Common myeloid progenitor, CD34-positive (primary cell): ENCODE measurements at regions not wholly inside any gene's neighbourhood (a gene's known extent, or its start where the extent isn't known, plus 50 kb on each side); places are given as distances from the start of the nearest gene placed in this dataset.

Experiments used
- CTCF ChIA-PET: fragments of 350-600 bp; sonication (Branson Sonifier 250); formaldehyde crosslinking; loops from one replicate; lab custom pipeline; 2021; ENCODE audit warnings: antibody characterized with exemption; lab: Charles Lee
- POLR2A ChIA-PET: fragments of 350-600 bp; sonication (Branson Sonifier 250); formaldehyde crosslinking; loops from one replicate; lab custom pipeline; 2021; ENCODE audit warnings: antibody characterized with exemption; lab: Charles Lee
- DNase-seq, 3 donors: peaks; one replicate each; pipeline versions ENCODE4 v3.0.0 to v3.0.0-alpha.2; 2013
- H3K27ac ChIP-seq, 2 experiments: 1 replicate in 1 of 2; 2 replicates in 1 of 2; pipeline ENCODE4 v1.7.0; 2013; ENCODE audit warnings: inconsistent platforms in 2 of 2, low read length in 2 of 2, mild to moderate bottlenecking in 2 of 2, low read depth in 1 of 2, moderate library complexity in 1 of 2; ENCODE audit not compliant: severe bottlenecking in 2 of 2, insufficient read depth in 1 of 2, poor library complexity in 1 of 2
- H3K27me3 ChIP-seq, 5 experiments: replicated peaks in 2 of 5; 1 replicate in 3 of 5; 2 replicates in 2 of 5; pipeline versions ENCODE4 v1.6.1 to v1.7.0; 2013; ENCODE audit warnings: low read length in 4 of 5, mild to moderate bottlenecking in 2 of 5, moderate library complexity in 2 of 5, inconsistent platforms in 1 of 5; ENCODE audit not compliant: insufficient read depth in 5 of 5, control insufficient read depth in 4 of 5
- H3K36me3 ChIP-seq, 4 experiments: 1 replicate in 2 of 4; 2 replicates in 2 of 4; pipeline versions ENCODE4 v1.6.1 to v1.7.0; 2013; ENCODE audit warnings: low read length in 3 of 4, control low read depth in 1 of 4, mild to moderate bottlenecking in 1 of 4; ENCODE audit not compliant: control insufficient read depth in 4 of 4, insufficient read depth in 4 of 4
- H3K4me1 ChIP-seq, 4 experiments: 1 replicate in 3 of 4; 2 replicates in 1 of 4; pipeline versions ENCODE4 v1.6.1 to v1.7.1; 2013; ENCODE audit warnings: low read length in 3 of 4, mild to moderate bottlenecking in 3 of 4, control low read depth in 1 of 4, inconsistent platforms in 1 of 4, moderate library complexity in 1 of 4; ENCODE audit not compliant: control insufficient read depth in 4 of 4, insufficient read depth in 4 of 4; ENCODE audit errors: control extremely low read depth in 1 of 4
- H3K4me3 ChIP-seq, 7 experiments: 1 replicate in 4 of 7; 2 replicates in 3 of 7; pipeline versions ENCODE4 v1.5.1 to v1.7.0; 2013; ENCODE audit warnings: mild to moderate bottlenecking in 7 of 7, low read length in 6 of 7, moderate library complexity in 6 of 7, inconsistent platforms in 2 of 7, low read depth in 2 of 7, control low read depth in 1 of 7; ENCODE audit not compliant: insufficient read depth in 4 of 7, control insufficient read depth in 1 of 7; ENCODE audit errors: extremely low read depth in 1 of 7
- H3K9me3 ChIP-seq, 5 experiments: 1 replicate in 4 of 5; 2 replicates in 1 of 5; pipeline versions ENCODE4 v1.6.1 to v1.7.1; 2013; ENCODE audit warnings: low read length in 4 of 5, mild to moderate bottlenecking in 2 of 5, inconsistent platforms in 1 of 5, low read depth in 1 of 5, moderate library complexity in 1 of 5; ENCODE audit not compliant: control insufficient read depth in 4 of 5, insufficient read depth in 2 of 5; ENCODE audit errors: control extremely low read depth in 1 of 5
- WGBS: methylation state at CpG from one replicate; pipeline ENCODE4 v1.1.5; 2013; ENCODE audit not compliant: insufficient coverage; 5-methylcytosine and 5-hydroxymethylcytosine counted together

GRCh38 chr1:239811211-239811885, 280.3 kb upstream of the FMN2 start:
- POLR2A ChIA-PET: no interaction called here
- Histone ChIP-seq H3K27ac (no peak overlapping the region), H3K4me1 (peaks cover 0 to 16% (median 6%) of the 10 kb centered on the region in 4 experiments), H3K36me3 (peaks cover 0 to 6% (median 4%) of the 10 kb centered on the region in 4 experiments), H3K4me3 (no peak overlapping the region), H3K9me3 (no peaks in the 10 kb centered on the region), H3K27me3 (no peaks in the 10 kb centered on the region)
- CTCF ChIA-PET: interaction anchor here (0.6 to 1.1 kb wide), 3 partner anchors 11 to 227 kb away, joined by 3 read pairs; no protein-coding TSS in a partner anchor
- no peak for DNase-seq
- 99% methylated on average over 7 of the region's 7 CpGs for WGBS

GRCh38 chr1:239812580-239812979, 279.1 kb upstream of the FMN2 start:
- Histone ChIP-seq H3K27me3 (no peaks in the 10 kb centered on the region), H3K27ac (no peak overlapping the region), H3K9me3 (no peaks in the 10 kb centered on the region), H3K4me1 (peaks cover 5 to 25% (median 12%) of the 10 kb centered on the region in 4 experiments), H3K4me3 (no peak overlapping the region), H3K36me3 (peaks cover 0 to 6% (median 4%) of the 10 kb centered on the region in 4 experiments)
- ChIA-PET CTCF (no interaction called here), POLR2A (no interaction called here)
- WGBS: 100% methylated on average over 1 of the region's 1 CpG
- DNase-seq: no peak

GRCh38 chr1:239814306-239814881, 277.3 kb upstream of the FMN2 start:
- no peaks in the 10 kb centered on the region for H3K9me3 ChIP-seq
- ChIA-PET POLR2A (no interaction called here), CTCF (interaction anchor here (0.7 to 2.7 kb wide), 4 partner anchors 9 to 400 kb away, joined by 3 to 6 read pairs (median 4); no protein-coding TSS in a partner anchor)
- H3K4me3 ChIP-seq: no peak overlapping the region
- 14% methylated on average over 1 of the region's 8 CpGs for WGBS
- H3K36me3 ChIP-seq: peaks cover 0 to 6% (median 2%) of the 10 kb centered on the region in 4 experiments
- peak; percentile 54 to 90 (median 83) for DNase-seq
- H3K4me1 ChIP-seq: peaks cover 10 to 44% (median 18%) of the 10 kb centered on the region in 4 experiments
- no peaks in the 10 kb centered on the region for H3K27me3 ChIP-seq
- H3K27ac ChIP-seq: no peak overlapping the region

GRCh38 chr1:239815074-239815473, 276.6 kb upstream of the FMN2 start:
- Histone ChIP-seq H3K4me3 (no peak overlapping the region), H3K27me3 (no peaks in the 10 kb centered on the region), H3K4me1 (peaks cover 10 to 50% (median 22%) of the 10 kb centered on the region in 4 experiments), H3K27ac (no peak overlapping the region), H3K36me3 (peaks cover 0 to 6% (median 2%) of the 10 kb centered on the region in 4 experiments), H3K9me3 (no peaks in the 10 kb centered on the region)
- DNase-seq: no peak
- CTCF ChIA-PET: interaction anchor here (1.2 to 2.7 kb wide), 4 partner anchors 10 to 23 kb away, joined by 3 to 9 read pairs (median 6); no protein-coding TSS in a partner anchor
- 100% methylated on average over 1 of the region's 4 CpGs for WGBS
- POLR2A ChIA-PET: no interaction called here

- Histone ChIP-seq H3K4me3 (no peak overlapping the region), H3K36me3 (peaks cover 0 to 3% (median 1%) of the 10 kb centered on the region in 4 experiments), H3K4me1 (peaks cover 10 to 53% (median 23%) of the 10 kb centered on the region in 4 experiments), H3K27me3 (no peaks in the 10 kb centered on the region), H3K27ac (no peak overlapping the region), H3K9me3 (no peaks in the 10 kb centered on the region)
- ChIA-PET CTCF (interaction anchor here (0.6 to 3.4 kb wide), 8 partner anchors 8 to 506 kb away, joined by 3 to 20 read pairs (median 6); no protein-coding TSS in a partner anchor), POLR2A (no interaction called here)
- peak in 1 of 3 donors; percentile 52 for DNase-seq
- 42% methylated on average over 4 of the region's 5 CpGs for WGBS
These were observed 275.5 kb upstream of the FMN2 start for GRCh38 chr1:239816081-239816782.

- ChIA-PET POLR2A (no interaction called here), CTCF (interaction anchor here (1.1 to 3.4 kb wide), 9 partner anchors 12 to 507 kb away, joined by 3 to 20 read pairs (median 9); no protein-coding TSS in a partner anchor)
- H3K36me3 ChIP-seq: peaks cover 0 to 3% (median 0%) of the 10 kb centered on the region in 4 experiments
- H3K4me3 ChIP-seq: no peak overlapping the region
- peaks cover 10 to 53% (median 23%) of the 10 kb centered on the region in 4 experiments for H3K4me1 ChIP-seq
- no peaks in the 10 kb centered on the region for H3K9me3 ChIP-seq
- H3K27me3 ChIP-seq: no peaks in the 10 kb centered on the region
- DNase-seq: no peak
- 78% methylated on average over 1 of the region's 1 CpG for WGBS
- no peak overlapping the region for H3K27ac ChIP-seq
These were observed 274.4 kb upstream of the FMN2 start for GRCh38 chr1:239817276-239817675.
